B cell (primary cell): ENCODE measurements at regions not wholly inside any gene's neighbourhood (a gene's known extent, or its start where the extent isn't known, plus 50 kb on each side); places are given as distances from the start of the nearest gene placed in this dataset.

Experiments
- ATAC-seq: fragments of 200-7000 bp; cut with Tn5 transposase; one replicate; pipeline ENCODE4 v1.10.0; 2021; ENCODE audit warnings: low read depth, mild to moderate bottlenecking, moderate number of reproducible peaks, moderate library complexity
- CTCF ChIA-PET: fragments of 350-600 bp; sonication (Branson Sonifier 250); formaldehyde crosslinking; loops from one replicate; lab custom pipeline; 2021; ENCODE audit warnings: antibody characterized with exemption, inconsistent platforms; lab: Charles Lee
- POLR2A ChIA-PET: fragments of 350-600 bp; sonication (Branson Sonifier 250); formaldehyde crosslinking; loops from one replicate; lab custom pipeline; 2021; ENCODE audit warnings: antibody characterized with exemption; lab: Charles Lee
- DNase-seq: peaks from one replicate; pipeline ENCODE4 v3.0.0; 2013
- H2AFZ ChIP-seq: 2 replicates; pipeline ENCODE4 v1.6.1; 2012; ENCODE audit warnings: mild to moderate bottlenecking, low read depth, low read length; ENCODE audit not compliant: insufficient read depth, poor library complexity, severe bottlenecking
- H3K27ac ChIP-seq, 2 donors: 1 replicate in 1 of 2; 2 replicates in 1 of 2; pipeline ENCODE4 v1.5.1; 2012 to 2013; ENCODE audit warnings: low read length in 2 of 2, mild to moderate bottlenecking in 2 of 2, moderate library complexity in 1 of 2
- H3K27me3 ChIP-seq, 4 experiments: fragments of 200-600 bp in 1 of 4; sonication (generic) in 1 of 4; replicated peaks in 1 of 4; 1 replicate in 2 of 4; 2 replicates in 2 of 4; pipeline versions ENCODE4 v1.6.1 to v1.7.0; 2013 to 2016; ENCODE audit warnings: low read length in 3 of 4, mild to moderate bottlenecking in 2 of 4, mixed read lengths in 1 of 4, moderate library complexity in 1 of 4; ENCODE audit not compliant: insufficient read depth in 4 of 4, control insufficient read depth in 3 of 4; ENCODE audit errors: control extremely low read depth in 1 of 4
- H3K36me3 ChIP-seq, 2 experiments: replicated peaks in 1 of 2; 1 replicate in 1 of 2; 2 replicates in 1 of 2; pipeline versions ENCODE4 v1.6.1 to v1.7.1; 2013; ENCODE audit warnings: low read length in 1 of 2; ENCODE audit not compliant: insufficient read depth in 2 of 2, control insufficient read depth in 1 of 2; ENCODE audit errors: control extremely low read depth in 1 of 2, extremely low read depth in 1 of 2
- H3K4me1 ChIP-seq, 2 donors: fragments of 200-600 bp in 1 of 2; sonication (generic) in 1 of 2; 1 replicate in 1 of 2; 2 replicates in 1 of 2; pipeline versions ENCODE4 v1.5.1 to v1.6.1; 2013 to 2017; ENCODE audit warnings: low read length in 2 of 2; ENCODE audit not compliant: control insufficient read depth in 2 of 2, insufficient read depth in 2 of 2
- H3K4me2 ChIP-seq: replicated peaks from 2 replicates; pipeline ENCODE3; 2012; ENCODE audit warnings: mild to moderate bottlenecking, low read depth, low read length; ENCODE audit not compliant: poor library complexity, severe bottlenecking
- H3K4me3 ChIP-seq, 5 experiments: fragments of 200-600 bp in 1 of 5; sonication (generic) in 1 of 5; 1 replicate in 3 of 5; 2 replicates in 2 of 5; pipeline versions ENCODE4 v1.5.1 to v1.7.0; 2011 to 2016; ENCODE audit warnings: low read length in 4 of 5, mild to moderate bottlenecking in 4 of 5, low read depth in 2 of 5, control low read depth in 1 of 5, moderate library complexity in 1 of 5; ENCODE audit not compliant: insufficient read depth in 1 of 5; ENCODE audit errors: control extremely low read depth in 1 of 5, extremely low read depth in 1 of 5
- H3K79me2 ChIP-seq: fragments of 200-600 bp; sonication (generic); one replicate; pipeline ENCODE4 v1.6.0; 2016; ENCODE audit warnings: low read length; ENCODE audit not compliant: control insufficient read depth, insufficient read depth
- H3K9ac ChIP-seq: fragments of 200-600 bp; sonication (generic); 2 replicates; pipeline ENCODE4 v1.6.1; 2017; ENCODE audit warnings: mild to moderate bottlenecking, low read length, moderate library complexity
- H3K9me3 ChIP-seq, 3 donors: one replicate each; pipeline versions ENCODE4 v1.6.1 to v1.7.1; 2013; ENCODE audit warnings: low read length in 2 of 3; ENCODE audit not compliant: control insufficient read depth in 2 of 3, insufficient read depth in 1 of 3; ENCODE audit errors: control extremely low read depth in 1 of 3
- H4K20me1 ChIP-seq: 2 replicates; pipeline ENCODE4 v1.6.0; 2012; ENCODE audit warnings: mild to moderate bottlenecking, low read length; ENCODE audit not compliant: insufficient read depth, control insufficient read depth, poor library complexity, severe bottlenecking
- H3K27ac Mint-ChIP-seq: one replicate; pipeline ENCODE4 v1.8.0; 2021; ENCODE audit warnings: mixed read lengths
- H3K27me3 Mint-ChIP-seq: one replicate; pipeline ENCODE4 v1.8.0; 2021; ENCODE audit warnings: mixed read lengths
- H3K4me1 Mint-ChIP-seq: one replicate; pipeline ENCODE4 v1.8.0; 2021; ENCODE audit warnings: mixed read lengths
- H3K4me3 Mint-ChIP-seq: one replicate; pipeline ENCODE4 v1.8.0; 2021; ENCODE audit warnings: mixed read lengths
- H3K9me3 Mint-ChIP-seq: one replicate; pipeline ENCODE4 v1.8.0; 2022; ENCODE audit warnings: mixed read lengths; ENCODE audit not compliant: insufficient read depth
- CTCF ChIP-seq: fragments of 200-600 bp; IDR thresholded peaks from one replicate; pipeline ENCODE4 v1.8.0; 2022; ENCODE audit warnings: antibody characterized with exemption, mild to moderate bottlenecking
- EZH2 ChIP-seq: IDR thresholded peaks from 2 replicates; pipeline ENCODE4 v1.6.1; 2012; ENCODE audit warnings: borderline replicate concordance, low read depth, mild to moderate bottlenecking, moderate library complexity, low read length; ENCODE audit not compliant: insufficient read depth, poor library complexity, severe bottlenecking
- WGBS: methylation state at CpG from one replicate; pipeline ENCODE4 v1.1.5; 2013; ENCODE audit warnings: missing lambda C conversion rate; ENCODE audit not compliant: insufficient coverage; 5-methylcytosine and 5-hydroxymethylcytosine counted together
- intact Hi-C: fragments of 100-400 bp; cut with micrococcal nuclease; formaldehyde crosslinking; loops from one replicate; pipeline ENCODE4 v1.10.0; 2022

GRCh38 chr2:15836689-15837610 lies 103.4 kb upstream of the MYCN start:
- ATAC-seq (no peak), DNase-seq (no peak)
- H3K4me2 ChIP-seq = no peak overlapping the region
- H3K79me2 ChIP-seq = no peaks in the 10 kb centered on the region
- H3K9me3 ChIP-seq = peaks cover 0 to 6% (median 0%) of the 10 kb centered on the region in 3 donors
- no peaks in the 10 kb centered on the region for H3K4me1 ChIP-seq
- Mint-ChIP-seq H3K9me3 (no peaks in the 10 kb centered on the region), H3K4me1 (no peaks in the 10 kb centered on the region), H3K27me3 (no peaks in the 10 kb centered on the region), H3K4me3 (no peak overlapping the region), H3K27ac (no peak overlapping the region)
- TF ChIP-seq CTCF = no peak
- no peak for TF ChIP-seq EZH2
- no peaks in the 10 kb centered on the region for H3K27me3 ChIP-seq
- H2AFZ ChIP-seq = no peak overlapping the region
- intact Hi-C loops = no loop called here
- H3K36me3 ChIP-seq = no peaks in the 10 kb centered on the region
- no peak overlapping the region for H3K4me3 ChIP-seq
- CTCF ChIA-PET = no interaction called here
- H3K9ac ChIP-seq = no peak overlapping the region
- no peak overlapping the region for H3K27ac ChIP-seq
- no peaks in the 10 kb centered on the region for H4K20me1 ChIP-seq
- WGBS = 94% methylated on average over 10 of the region's 13 CpGs
- POLR2A ChIA-PET = no interaction called here

GRCh38 chr2:15838481-15839090 lies 101.8 kb upstream of the MYCN start:
- Mint-ChIP-seq H3K27ac (no peak overlapping the region), H3K4me3 (no peak overlapping the region), H3K27me3 (no peaks in the 10 kb centered on the region), H3K4me1 (no peaks in the 10 kb centered on the region), H3K9me3 (no peaks in the 10 kb centered on the region)
- no peak for TF ChIP-seq CTCF
- TF ChIP-seq EZH2 = no peak
- Histone ChIP-seq H3K79me2 (no peaks in the 10 kb centered on the region), H2AFZ (no peak overlapping the region), H3K9me3 (peaks cover 0 to 6% (median 0%) of the 10 kb centered on the region in 3 donors), H3K36me3 (no peaks in the 10 kb centered on the region), H3K4me3 (no peak overlapping the region), H3K4me1 (no peaks in the 10 kb centered on the region), H3K27ac (no peak overlapping the region), H4K20me1 (no peaks in the 10 kb centered on the region), H3K27me3 (no peaks in the 10 kb centered on the region), H3K9ac (no peak overlapping the region), H3K4me2 (no peak overlapping the region)
- POLR2A ChIA-PET = no interaction called here
- CTCF ChIA-PET = no interaction called here
- intact Hi-C loops = no loop called here
- 95% methylated on average over 13 of the region's 13 CpGs for WGBS
- ATAC-seq (no peak), DNase-seq (no peak)
